ENCODE measurements at regions not wholly inside any gene's neighbourhood (a gene's known extent, or its start where the extent isn't known, plus 50 kb on each side); places are given as distances from the start of the nearest gene placed in this dataset.
A peak's percentile ranks its signal among the peaks of the same experiment; 100 is the strongest.

DNA sequence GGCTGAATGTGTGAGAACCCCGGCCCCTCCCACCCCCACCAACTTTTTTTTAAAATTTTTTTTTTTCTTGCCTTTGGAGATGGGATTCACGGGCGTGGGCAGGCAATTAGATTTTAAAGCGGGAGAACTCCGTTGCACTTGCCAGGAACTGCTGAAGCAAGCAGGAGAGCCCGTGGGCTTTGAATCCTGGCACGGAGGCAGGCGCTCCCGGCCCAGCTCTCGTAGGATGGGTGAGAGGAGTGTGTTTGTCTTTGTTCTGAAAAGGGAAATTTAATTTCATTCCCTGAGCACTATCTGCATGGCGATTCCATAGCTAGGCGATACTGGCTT is 54.3 kb upstream of the BOD1 start:
- 28% methylated on average over 3 of the region's 12 CpGs; no CpG with 5 or more reads in 1 of the 2 donors for WGBS, 2 donors (ENCODE audit: low coverage in 1 of 2)
- Histone ChIP-seq H3K27ac (no peak overlapping the region), H3K9me3 (peaks cover 0 to 29% (median 0%) of the 10 kb centered on the region in 3 donors), H3K4me3 (no peak overlapping the region), H3K4me1 (peaks cover 0 to 8% (median 0%) of the 10 kb centered on the region in 3 donors), H3K36me3 (no peaks in the 10 kb centered on the region), H3K27me3 (peaks cover 49% of the 10 kb centered on the region)
- no peak for ATAC-seq
- TF ChIP-seq POLR2A (IDR thresholded peaks at IDR 0.05) (no peak), EP300 (IDR thresholded peaks at IDR 0.05) (no peak), POLR2AphosphoS5 (IDR thresholded peaks at IDR 0.05) (no peak)
- TF ChIP-seq, protein P1, sequence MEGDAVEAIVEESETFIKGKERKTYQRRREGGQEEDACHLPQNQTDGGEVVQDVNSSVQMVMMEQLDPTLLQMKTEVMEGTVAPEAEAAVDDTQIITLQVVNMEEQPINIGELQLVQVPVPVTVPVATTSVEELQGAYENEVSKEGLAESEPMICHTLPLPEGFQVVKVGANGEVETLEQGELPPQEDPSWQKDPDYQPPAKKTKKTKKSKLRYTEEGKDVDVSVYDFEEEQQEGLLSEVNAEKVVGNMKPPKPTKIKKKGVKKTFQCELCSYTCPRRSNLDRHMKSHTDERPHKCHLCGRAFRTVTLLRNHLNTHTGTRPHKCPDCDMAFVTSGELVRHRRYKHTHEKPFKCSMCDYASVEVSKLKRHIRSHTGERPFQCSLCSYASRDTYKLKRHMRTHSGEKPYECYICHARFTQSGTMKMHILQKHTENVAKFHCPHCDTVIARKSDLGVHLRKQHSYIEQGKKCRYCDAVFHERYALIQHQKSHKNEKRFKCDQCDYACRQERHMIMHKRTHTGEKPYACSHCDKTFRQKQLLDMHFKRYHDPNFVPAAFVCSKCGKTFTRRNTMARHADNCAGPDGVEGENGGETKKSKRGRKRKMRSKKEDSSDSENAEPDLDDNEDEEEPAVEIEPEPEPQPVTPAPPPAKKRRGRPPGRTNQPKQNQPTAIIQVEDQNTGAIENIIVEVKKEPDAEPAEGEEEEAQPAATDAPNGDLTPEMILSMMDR (IDR thresholded peaks at IDR 0.05) = no peak

DNA sequence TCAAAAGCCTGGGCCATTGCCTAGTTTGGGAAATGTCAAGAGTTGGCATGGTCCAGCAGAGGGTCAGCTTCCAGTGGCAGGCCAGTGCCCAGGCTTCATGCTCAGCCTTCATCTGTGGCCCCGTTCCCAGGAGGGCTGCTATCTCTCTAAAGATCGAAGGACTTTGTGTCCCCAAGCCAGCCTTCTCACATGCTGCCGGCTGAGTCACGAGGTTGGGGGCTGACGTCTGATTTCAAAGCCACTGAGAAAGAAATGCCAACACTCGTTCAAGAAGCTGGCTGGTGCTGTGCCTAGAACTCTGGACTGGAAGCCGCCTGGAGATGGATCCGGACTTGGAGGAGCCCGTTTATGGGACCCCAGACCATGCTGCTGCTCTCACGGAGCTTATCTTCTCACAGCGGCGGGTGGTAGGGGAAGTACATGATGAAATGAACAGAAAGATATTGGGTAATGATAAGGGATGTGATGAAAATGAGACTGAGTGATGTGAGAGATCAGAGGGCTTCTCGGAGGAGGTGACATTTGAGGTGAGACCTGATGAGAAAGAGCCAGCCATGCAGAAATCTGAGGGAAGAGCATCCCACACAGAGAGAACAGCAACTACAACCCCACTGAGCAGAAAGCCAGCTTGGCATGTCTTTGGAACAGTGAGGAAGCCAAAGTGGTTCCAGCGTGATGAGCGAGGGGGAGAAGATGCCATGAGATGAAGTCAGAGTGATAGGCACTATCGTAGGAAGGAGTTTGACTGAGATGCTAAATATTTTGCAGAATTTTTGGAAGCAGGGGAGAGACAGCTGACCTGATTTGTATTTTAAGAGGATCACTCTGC is 54.9 kb upstream of the BOD1 start:
- no peak overlapping the region for H3K4me3 ChIP-seq

DNA sequence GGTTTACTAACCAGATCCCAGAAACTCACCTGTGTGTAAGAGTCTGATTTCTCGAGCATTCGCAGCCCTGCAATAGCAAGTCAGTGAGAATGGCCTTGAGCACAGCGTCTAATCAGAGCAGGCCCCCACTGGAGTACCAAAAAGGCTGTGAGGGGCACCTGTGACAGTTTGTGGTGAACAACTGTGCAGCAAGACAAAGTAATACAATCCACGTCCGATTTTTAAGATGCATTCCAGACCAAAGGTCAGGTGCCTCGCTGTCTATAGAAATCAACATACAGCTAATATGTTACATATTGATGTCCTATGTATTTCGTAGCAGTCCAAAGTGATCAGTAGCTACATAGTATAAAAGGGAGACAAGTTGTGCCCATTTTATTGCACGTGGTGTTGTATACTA is 55.7 kb upstream of the BOD1 start:
- H3K4me1 ChIP-seq = peaks cover 0 to 8% (median 0%) of the 10 kb centered on the region in 3 donors
- peaks cover 0 to 37% (median 0%) of the 10 kb centered on the region in 3 donors for H3K9me3 ChIP-seq
- H3K27me3 ChIP-seq = peaks cover 41% of the 10 kb centered on the region
- no peak overlapping the region for H3K27ac ChIP-seq
- no peak overlapping the region for H3K4me3 ChIP-seq
- 77 to 84% methylated on average over 5 to 8 of the region's 8 CpGs for WGBS, 2 donors (ENCODE audit: low coverage in 1 of 2)
- no peaks in the 10 kb centered on the region for H3K36me3 ChIP-seq
- no peak for ATAC-seq
- TF ChIP-seq EP300 (IDR thresholded peaks at IDR 0.05) (no peak), POLR2A (IDR thresholded peaks at IDR 0.05) (no peak), POLR2AphosphoS5 (IDR thresholded peaks at IDR 0.05) (no peak)
- TF ChIP-seq, protein P1 (IDR thresholded peaks at IDR 0.05) = no peak

More for the DNA sequence above, 54.9 kb upstream of the BOD1 start:
- Histone ChIP-seq H3K9me3 (peaks cover 0 to 35% (median 0%) of the 10 kb centered on the region in 3 donors), H3K4me1 (peaks cover 0 to 8% (median 0%) of the 10 kb centered on the region in 3 donors), H3K27me3 (peaks cover 48% of the 10 kb centered on the region), H3K27ac (no peak overlapping the region), H3K36me3 (no peaks in the 10 kb centered on the region)
- TF ChIP-seq POLR2AphosphoS5 (IDR thresholded peaks at IDR 0.05) (peak; percentile 18), POLR2A (IDR thresholded peaks at IDR 0.05) (no peak)
- WGBS, 2 donors (ENCODE audit: low coverage in 1 of 2) = 69 to 90% methylated on average over 3 to 12 of the region's 16 CpGs
- peak; percentile 40 for ATAC-seq

DNA sequence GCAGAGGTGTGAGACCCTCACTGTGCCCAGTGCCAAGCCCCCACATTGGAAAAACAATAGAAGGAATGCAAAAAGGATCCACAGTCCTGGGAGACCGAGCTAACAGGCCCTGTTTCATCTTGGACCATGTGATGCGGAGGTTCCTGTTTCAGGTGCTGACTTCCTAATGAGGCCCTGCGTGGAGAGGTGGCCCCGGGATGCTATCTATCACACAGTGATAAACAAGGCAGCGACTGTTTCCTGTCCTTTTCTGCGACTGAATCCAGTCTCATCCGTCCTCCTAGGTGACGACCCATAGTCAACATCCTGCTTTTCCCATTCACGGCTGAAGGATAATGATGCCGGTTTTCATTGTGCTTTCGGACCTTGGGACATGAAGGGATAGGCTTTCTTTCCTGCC is 56.4 kb upstream of the BOD1 start:
- Histone ChIP-seq H3K36me3 (no peaks in the 10 kb centered on the region), H3K27me3 (peaks cover 41% of the 10 kb centered on the region), H3K27ac (no peak overlapping the region), H3K9me3 (peaks cover 0 to 37% (median 0%) of the 10 kb centered on the region in 3 donors), H3K4me1 (peaks cover 0 to 8% (median 0%) of the 10 kb centered on the region in 3 donors), H3K4me3 (no peak overlapping the region)
- TF ChIP-seq, protein P1 (IDR thresholded peaks at IDR 0.05) = no peak
- TF ChIP-seq POLR2A (IDR thresholded peaks at IDR 0.05) = no peak
- TF ChIP-seq EP300 (IDR thresholded peaks at IDR 0.05) = no peak
- TF ChIP-seq POLR2AphosphoS5 (IDR thresholded peaks at IDR 0.05) = no peak
- ATAC-seq = no peak
- WGBS, 2 donors (ENCODE audit: low coverage in 1 of 2) = 71% methylated on average over 1 of the region's 11 CpGs; no CpG with 5 or more reads in 1 of the 2 donors

DNA sequence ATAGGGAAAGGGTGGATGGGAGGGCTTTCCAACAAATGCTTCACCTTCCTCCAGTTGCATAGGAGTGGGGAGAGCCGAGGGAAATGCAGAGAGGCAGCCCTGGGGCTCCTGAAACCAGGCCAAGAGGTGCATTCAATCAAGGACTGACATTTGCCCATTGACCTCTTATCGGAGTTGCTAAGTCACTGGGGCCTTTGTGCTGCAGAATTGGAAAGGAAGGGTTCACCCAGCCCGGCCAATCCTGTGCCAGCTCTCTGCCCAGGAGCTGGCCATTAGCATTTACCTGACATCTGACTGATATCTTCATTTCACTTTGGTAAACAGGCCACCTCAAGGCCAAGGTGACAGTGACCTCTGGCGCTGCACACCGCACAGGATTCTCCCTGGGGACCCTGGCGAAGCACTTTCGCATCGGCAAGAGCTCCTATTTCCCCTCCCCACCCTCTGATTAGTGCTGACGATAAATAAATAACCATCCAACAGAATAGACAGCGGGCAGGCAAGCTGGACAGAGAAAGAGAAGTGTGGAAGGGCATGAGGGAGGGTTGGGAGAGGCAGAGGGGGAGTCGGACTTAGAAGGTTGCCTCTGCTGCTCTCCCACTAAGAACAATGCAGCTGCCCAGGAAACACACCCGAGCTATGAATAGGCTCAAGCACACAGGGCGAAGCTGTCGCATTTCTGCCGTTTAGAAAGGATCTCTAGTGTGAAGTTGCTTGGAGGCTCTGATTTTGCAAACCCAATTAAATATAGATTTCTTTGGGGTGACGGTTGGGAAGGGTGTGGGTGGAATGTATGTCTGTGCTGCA is 57.0 kb upstream of the BOD1 start:
- WGBS, 2 donors (ENCODE audit: low coverage in 1 of 2) = 35 to 40% methylated on average over 5 to 6 of the region's 16 CpGs
- TF ChIP-seq, protein P1 (IDR thresholded peaks at IDR 0.05) = no peak
- TF ChIP-seq POLR2AphosphoS5 (IDR thresholded peaks at IDR 0.05) (no peak), EP300 (IDR thresholded peaks at IDR 0.05) (no peak), POLR2A (IDR thresholded peaks at IDR 0.05) (no peak)
- peaks cover 0 to 32% (median 0%) of the 10 kb centered on the region in 3 donors for H3K9me3 ChIP-seq
- no peaks in the 10 kb centered on the region for H3K36me3 ChIP-seq
- ATAC-seq = no peak
- H3K4me1 ChIP-seq = peaks cover 0 to 8% (median 0%) of the 10 kb centered on the region in 3 donors
- no peak overlapping the region for H3K4me3 ChIP-seq
- H3K27ac ChIP-seq = no peak overlapping the region
- peaks cover 41% of the 10 kb centered on the region for H3K27me3 ChIP-seq
